Endothelial cell (in vitro differentiated cells): ENCODE measurements at regions not wholly inside any gene's neighbourhood (a gene's known extent, or its start where the extent isn't known, plus 50 kb on each side); places are given as distances from the start of the nearest gene placed in this dataset.

Experiments used
- DNase-seq: peaks from one replicate; pipeline ENCODE4 v3.0.0; 2021; ENCODE audit warnings: low spot score
- H3K27ac Mint-ChIP-seq: one replicate; pipeline ENCODE4 v1.8.0; 2021; ENCODE audit warnings: mixed read lengths, inconsistent platforms; ENCODE audit not compliant: unreplicated experiment
- H3K27me3 Mint-ChIP-seq: one replicate; pipeline ENCODE4 v1.8.0; 2021; ENCODE audit warnings: mild to moderate bottlenecking, moderate library complexity, mixed read lengths, inconsistent platforms; ENCODE audit not compliant: unreplicated experiment
- H3K36me3 Mint-ChIP-seq: one replicate; pipeline ENCODE4 v1.8.0; 2021; ENCODE audit warnings: mild to moderate bottlenecking, low read depth, mixed read lengths, inconsistent platforms; ENCODE audit not compliant: unreplicated experiment
- H3K4me1 Mint-ChIP-seq: one replicate; pipeline ENCODE4 v1.8.0; 2021; ENCODE audit warnings: mild to moderate bottlenecking, mixed read lengths, inconsistent platforms; ENCODE audit not compliant: unreplicated experiment
- H3K4me3 Mint-ChIP-seq: one replicate; pipeline ENCODE4 v1.8.0; 2021; ENCODE audit warnings: mild to moderate bottlenecking, mixed read lengths, inconsistent platforms; ENCODE audit not compliant: unreplicated experiment
- H3K9me3 Mint-ChIP-seq: one replicate; pipeline ENCODE4 v1.8.0; 2021; ENCODE audit warnings: mixed read lengths, inconsistent platforms; ENCODE audit not compliant: unreplicated experiment
- TF ChIP-seq, protein P1 (sequence below): fragments of 200-600 bp; sonication (generic); IDR thresholded peaks from one replicate; pipeline ENCODE4 v1.5.0; 2021; ENCODE audit warnings: antibody characterized with exemption; ENCODE audit not compliant: unreplicated experiment

DNA sequence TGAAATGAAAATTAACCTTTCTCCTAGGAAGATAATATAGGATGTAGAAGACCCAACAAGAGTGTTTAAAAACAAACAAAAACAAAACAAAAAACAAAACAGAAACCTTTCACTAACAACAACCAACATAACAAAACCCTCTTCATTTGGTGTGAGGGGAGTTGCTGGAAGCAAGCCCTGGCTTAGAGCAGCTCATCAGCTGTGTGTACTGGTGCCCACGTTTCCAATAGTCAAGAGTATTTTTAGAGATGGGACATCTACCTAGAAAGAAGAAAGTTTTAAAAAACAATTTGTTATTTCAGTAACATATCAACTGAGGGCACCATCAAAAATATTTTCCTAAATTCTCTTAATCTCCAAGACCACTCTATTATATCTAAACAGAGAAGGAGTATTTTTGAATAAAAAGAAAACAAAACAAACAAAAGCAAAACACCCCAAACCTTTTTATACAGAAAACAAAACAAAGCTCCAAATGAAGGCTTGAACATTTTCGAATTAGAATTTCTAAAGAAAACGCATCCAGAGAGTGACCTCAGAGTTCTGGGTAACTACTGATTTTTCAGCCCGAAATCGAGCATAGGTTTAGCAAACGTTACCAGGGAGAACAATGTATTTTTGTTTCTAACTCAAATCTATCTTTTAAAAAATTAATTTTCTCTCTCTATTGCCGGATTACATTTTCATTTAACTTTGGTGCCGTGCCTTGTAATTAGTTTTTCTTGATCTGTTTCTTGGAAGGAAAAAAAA lies 134.6 kb downstream of the INSIG2 start:
- DNase-seq: no peak
- Mint-ChIP-seq H3K9me3 (no peaks in the 10 kb centered on the region), H3K27ac (peak overlapping the region; percentile 86), H3K36me3 (no peaks in the 10 kb centered on the region), H3K4me3 (peak overlapping the region; percentile 91), H3K4me1 (peaks cover 27% of the 10 kb centered on the region), H3K27me3 (peaks cover 9% of the 10 kb centered on the region)
- TF ChIP-seq, protein P1, sequence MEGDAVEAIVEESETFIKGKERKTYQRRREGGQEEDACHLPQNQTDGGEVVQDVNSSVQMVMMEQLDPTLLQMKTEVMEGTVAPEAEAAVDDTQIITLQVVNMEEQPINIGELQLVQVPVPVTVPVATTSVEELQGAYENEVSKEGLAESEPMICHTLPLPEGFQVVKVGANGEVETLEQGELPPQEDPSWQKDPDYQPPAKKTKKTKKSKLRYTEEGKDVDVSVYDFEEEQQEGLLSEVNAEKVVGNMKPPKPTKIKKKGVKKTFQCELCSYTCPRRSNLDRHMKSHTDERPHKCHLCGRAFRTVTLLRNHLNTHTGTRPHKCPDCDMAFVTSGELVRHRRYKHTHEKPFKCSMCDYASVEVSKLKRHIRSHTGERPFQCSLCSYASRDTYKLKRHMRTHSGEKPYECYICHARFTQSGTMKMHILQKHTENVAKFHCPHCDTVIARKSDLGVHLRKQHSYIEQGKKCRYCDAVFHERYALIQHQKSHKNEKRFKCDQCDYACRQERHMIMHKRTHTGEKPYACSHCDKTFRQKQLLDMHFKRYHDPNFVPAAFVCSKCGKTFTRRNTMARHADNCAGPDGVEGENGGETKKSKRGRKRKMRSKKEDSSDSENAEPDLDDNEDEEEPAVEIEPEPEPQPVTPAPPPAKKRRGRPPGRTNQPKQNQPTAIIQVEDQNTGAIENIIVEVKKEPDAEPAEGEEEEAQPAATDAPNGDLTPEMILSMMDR: no peak

DNA sequence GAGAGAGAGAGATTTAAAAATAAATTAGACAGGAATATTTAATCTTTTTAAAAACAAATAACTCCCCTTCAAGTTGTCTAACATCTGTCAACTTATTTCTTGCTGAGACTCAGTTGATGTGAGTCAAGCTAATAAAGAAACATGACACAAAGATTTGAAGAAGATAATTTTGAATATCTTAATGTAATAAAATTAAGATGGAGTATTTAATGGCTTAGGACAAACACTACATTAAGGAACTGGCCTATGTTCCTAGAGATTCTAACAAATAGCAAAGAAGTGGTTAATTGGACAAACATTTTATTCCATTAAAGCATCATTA lies 134.0 kb downstream of the INSIG2 start:
- no peak overlapping the region for H3K4me3 Mint-ChIP-seq
- no peaks in the 10 kb centered on the region for H3K36me3 Mint-ChIP-seq
- peaks cover 9% of the 10 kb centered on the region for H3K27me3 Mint-ChIP-seq

DNA sequence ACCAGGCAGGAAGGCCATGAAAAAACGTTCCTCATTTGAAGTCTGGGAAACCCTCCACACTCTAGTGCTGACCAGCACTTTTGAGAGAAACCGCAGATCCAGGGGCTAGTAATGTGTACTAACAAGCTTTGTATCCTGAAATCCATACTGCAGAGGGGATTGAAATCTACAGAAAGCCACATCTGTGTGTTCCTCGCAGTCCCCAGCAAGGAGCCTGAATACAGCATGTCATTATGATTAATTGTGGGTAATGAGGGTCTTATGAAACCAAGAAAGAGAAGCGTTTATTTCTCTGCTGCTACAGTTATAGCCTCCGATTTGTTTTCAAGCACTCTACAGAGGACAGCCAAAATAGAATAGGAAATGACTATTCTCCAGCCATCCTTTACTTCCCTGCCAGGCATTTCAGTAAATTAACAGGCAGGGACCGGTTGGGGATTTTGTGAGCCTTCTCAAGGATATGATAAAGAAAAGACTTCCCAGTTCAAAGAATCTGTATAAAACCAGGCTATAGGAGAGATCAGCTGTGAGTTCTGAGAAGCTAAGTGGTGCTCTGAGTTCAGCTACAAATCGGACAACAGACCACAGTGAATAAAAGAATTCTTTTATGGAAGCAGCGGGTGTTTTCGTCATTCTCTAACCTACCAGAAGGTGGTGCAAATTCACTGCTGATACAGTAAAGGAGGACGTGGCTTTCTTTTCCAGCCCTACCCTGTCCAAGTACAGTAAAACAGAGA lies 133.4 kb downstream of the INSIG2 start:
- Mint-ChIP-seq H3K27ac (peak overlapping the region; percentile 39), H3K36me3 (no peaks in the 10 kb centered on the region), H3K4me3 (no peak overlapping the region), H3K27me3 (peaks cover 9% of the 10 kb centered on the region), H3K4me1 (peaks cover 27% of the 10 kb centered on the region), H3K9me3 (no peaks in the 10 kb centered on the region)
- peak; percentile 63 for DNase-seq
- TF ChIP-seq, protein P1: peak; percentile 66

More for the DNA sequence above, 134.0 kb downstream of the INSIG2 start:
- Mint-ChIP-seq H3K9me3 (no peaks in the 10 kb centered on the region), H3K4me1 (peaks cover 27% of the 10 kb centered on the region), H3K27ac (peak overlapping the region; percentile 39)
- TF ChIP-seq, protein P1: no peak
- DNase-seq: no peak

- peaks cover 4% of the 10 kb centered on the region for H3K27me3 Mint-ChIP-seq
- H3K27ac Mint-ChIP-seq: no peak overlapping the region
- DNase-seq: no peak
- H3K9me3 Mint-ChIP-seq: no peaks in the 10 kb centered on the region
- H3K36me3 Mint-ChIP-seq: no peaks in the 10 kb centered on the region
- no peak overlapping the region for H3K4me3 Mint-ChIP-seq
- peaks cover 17% of the 10 kb centered on the region for H3K4me1 Mint-ChIP-seq
- TF ChIP-seq, protein P1: no peak
Observed at GRCh38 chr2:118219611-118220010, 131.3 kb downstream of the INSIG2 start.

DNA sequence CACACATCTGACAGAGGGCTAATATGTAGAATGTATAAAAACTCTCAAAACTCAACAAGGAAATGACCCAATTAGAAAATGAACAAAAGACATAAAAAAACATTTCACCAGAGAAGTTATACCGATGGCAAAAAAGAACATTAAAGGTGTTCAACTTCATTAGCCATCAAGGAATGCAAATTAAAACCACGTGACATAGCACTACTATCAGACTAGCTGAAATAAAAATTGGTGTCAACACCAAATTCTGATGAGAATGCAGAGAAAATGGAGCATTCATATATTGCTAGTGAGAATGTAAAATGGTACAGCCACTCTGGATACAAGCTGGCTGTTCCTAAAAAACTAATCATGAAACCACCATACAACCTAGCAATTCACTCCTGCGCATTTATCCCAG lies 128.0 kb downstream of the INSIG2 start:
- Mint-ChIP-seq H3K4me3 (no peak overlapping the region), H3K9me3 (no peaks in the 10 kb centered on the region), H3K36me3 (no peaks in the 10 kb centered on the region), H3K27ac (no peak overlapping the region), H3K27me3 (no peaks in the 10 kb centered on the region), H3K4me1 (no peaks in the 10 kb centered on the region)
- TF ChIP-seq, protein P1: no peak
- DNase-seq: no peak
